Mesenchymal stem cell (in vitro differentiated cells and primary cell): ENCODE measurements at regions not wholly inside any gene's neighbourhood (a gene's known extent, or its start where the extent isn't known, plus 50 kb on each side); places are given as distances from the start of the nearest gene placed in this dataset.
A peak's percentile ranks its signal among the peaks of the same experiment; 100 is the strongest.

ENCODE experiments used
- DNase-seq: peaks from one replicate; pipeline ENCODE4 v3.0.0-alpha.2; 2013
- H2AFZ ChIP-seq: one replicate; pipeline ENCODE4 v1.6.1; 2013; ENCODE audit warnings: low read depth, mild to moderate bottlenecking, control low read depth, inconsistent platforms, low read length, moderate library complexity
- H2AK5ac ChIP-seq: 2 replicates; pipeline ENCODE4 v1.6.1; 2013; ENCODE audit warnings: low read length, moderate library complexity, mild to moderate bottlenecking, inconsistent platforms; ENCODE audit not compliant: severe bottlenecking
- H2BK120ac ChIP-seq: one replicate; pipeline ENCODE4 v1.6.1; 2013; ENCODE audit warnings: low read depth, mild to moderate bottlenecking, inconsistent platforms, low read length, moderate library complexity
- H2BK12ac ChIP-seq, 2 experiments: one replicate each; pipeline ENCODE4 v1.6.1; 2013; ENCODE audit warnings: inconsistent platforms in 2 of 2, low read length in 2 of 2, mild to moderate bottlenecking in 2 of 2, moderate library complexity in 2 of 2, control low read depth in 1 of 2
- H2BK15ac ChIP-seq: one replicate; pipeline ENCODE4 v1.6.1; 2013; ENCODE audit warnings: mild to moderate bottlenecking, low read depth, inconsistent platforms; ENCODE audit not compliant: poor library complexity, severe bottlenecking
- H2BK5ac ChIP-seq: 2 replicates; pipeline ENCODE4 v1.6.1; 2013; ENCODE audit warnings: low read depth, mild to moderate bottlenecking, low read length, control low read depth, inconsistent platforms; ENCODE audit not compliant: poor library complexity, severe bottlenecking
- H3K14ac ChIP-seq, 2 experiments: one replicate each; pipeline ENCODE4 v1.6.1; 2013; ENCODE audit warnings: inconsistent platforms in 2 of 2, low read length in 2 of 2, control low read depth in 1 of 2, mild to moderate bottlenecking in 1 of 2, moderate library complexity in 1 of 2
- H3K18ac ChIP-seq, 2 experiments: one replicate each; pipeline ENCODE4 v1.6.1; 2013; ENCODE audit warnings: inconsistent platforms in 2 of 2, low read length in 2 of 2, control low read depth in 1 of 2, low read depth in 1 of 2, mild to moderate bottlenecking in 1 of 2
- H3K23ac ChIP-seq, 2 experiments: one replicate each; pipeline ENCODE4 v1.6.1; 2013; ENCODE audit warnings: inconsistent platforms in 2 of 2, low read length in 2 of 2, mild to moderate bottlenecking in 2 of 2, moderate library complexity in 2 of 2, control low read depth in 1 of 2
- H3K27ac ChIP-seq: 2 replicates; pipeline ENCODE4 v1.5.1; 2013; ENCODE audit warnings: mild to moderate bottlenecking, moderate library complexity, low read length, control low read depth, inconsistent platforms; ENCODE audit not compliant: poor library complexity, severe bottlenecking
- H3K27me3 ChIP-seq, 2 experiments: 2 replicates each; pipeline versions ENCODE4 v1.6.1 to v1.7.0; 2013; ENCODE audit warnings: low read length in 2 of 2, mild to moderate bottlenecking in 2 of 2, moderate library complexity in 2 of 2, control low read depth in 1 of 2, inconsistent platforms in 1 of 2; ENCODE audit not compliant: control insufficient read depth in 1 of 2, insufficient read depth in 1 of 2
- H3K36me3 ChIP-seq, 2 experiments: 2 replicates each; pipeline versions ENCODE4 v1.6.1 to v1.7.0; 2013; ENCODE audit warnings: low read length in 2 of 2, control low read depth in 1 of 2, inconsistent platforms in 1 of 2, low read depth in 1 of 2, mild to moderate bottlenecking in 1 of 2; ENCODE audit not compliant: insufficient read depth in 2 of 2, control insufficient read depth in 1 of 2
- H3K4ac ChIP-seq, 2 experiments: one replicate each; pipeline ENCODE4 v1.6.1; 2013; ENCODE audit warnings: inconsistent platforms in 2 of 2, low read length in 2 of 2, mild to moderate bottlenecking in 2 of 2, moderate library complexity in 2 of 2, control low read depth in 1 of 2, low read depth in 1 of 2
- H3K4me1 ChIP-seq: 2 replicates; pipeline ENCODE4 v1.6.1; 2013; ENCODE audit warnings: low read depth, low read length, control low read depth; ENCODE audit not compliant: control insufficient read depth, insufficient read depth
- H3K4me2 ChIP-seq: 2 replicates; pipeline ENCODE4 v1.6.1; 2013; ENCODE audit warnings: low read length, mild to moderate bottlenecking, inconsistent platforms; ENCODE audit not compliant: poor library complexity, severe bottlenecking
- H3K4me3 ChIP-seq, 2 experiments: 2 replicates each; pipeline versions ENCODE4 v1.5.1 to v1.7.0; 2013; ENCODE audit warnings: low read length in 2 of 2, mild to moderate bottlenecking in 2 of 2, control low read depth in 1 of 2, low read depth in 1 of 2; ENCODE audit not compliant: insufficient read depth in 1 of 2
- H3K79me1 ChIP-seq: replicated peaks from 2 replicates; pipeline ENCODE4 v1.6.1; 2013; ENCODE audit warnings: mild to moderate bottlenecking, control low read depth, low read length, inconsistent platforms; ENCODE audit not compliant: poor library complexity, severe bottlenecking
- H3K9ac ChIP-seq: 2 replicates; pipeline ENCODE4 v1.7.0; 2013; ENCODE audit warnings: mild to moderate bottlenecking, low read length, moderate library complexity
- H3K9me3 ChIP-seq: 2 replicates; pipeline ENCODE4 v1.7.0; 2013; ENCODE audit warnings: mild to moderate bottlenecking, low read length; ENCODE audit not compliant: control insufficient read depth
- H4K8ac ChIP-seq: one replicate; pipeline ENCODE4 v1.6.1; 2013; ENCODE audit warnings: inconsistent platforms, mild to moderate bottlenecking, low read length, moderate library complexity
- H4K91ac ChIP-seq: one replicate; pipeline ENCODE4 v1.6.1; 2013; ENCODE audit warnings: mild to moderate bottlenecking, low read length, inconsistent platforms
- WGBS: methylation state at CpG from one replicate; pipeline ENCODE4 v1.1.7; 2013; ENCODE audit warnings: mixed read lengths; 5-methylcytosine and 5-hydroxymethylcytosine counted together

DNA sequence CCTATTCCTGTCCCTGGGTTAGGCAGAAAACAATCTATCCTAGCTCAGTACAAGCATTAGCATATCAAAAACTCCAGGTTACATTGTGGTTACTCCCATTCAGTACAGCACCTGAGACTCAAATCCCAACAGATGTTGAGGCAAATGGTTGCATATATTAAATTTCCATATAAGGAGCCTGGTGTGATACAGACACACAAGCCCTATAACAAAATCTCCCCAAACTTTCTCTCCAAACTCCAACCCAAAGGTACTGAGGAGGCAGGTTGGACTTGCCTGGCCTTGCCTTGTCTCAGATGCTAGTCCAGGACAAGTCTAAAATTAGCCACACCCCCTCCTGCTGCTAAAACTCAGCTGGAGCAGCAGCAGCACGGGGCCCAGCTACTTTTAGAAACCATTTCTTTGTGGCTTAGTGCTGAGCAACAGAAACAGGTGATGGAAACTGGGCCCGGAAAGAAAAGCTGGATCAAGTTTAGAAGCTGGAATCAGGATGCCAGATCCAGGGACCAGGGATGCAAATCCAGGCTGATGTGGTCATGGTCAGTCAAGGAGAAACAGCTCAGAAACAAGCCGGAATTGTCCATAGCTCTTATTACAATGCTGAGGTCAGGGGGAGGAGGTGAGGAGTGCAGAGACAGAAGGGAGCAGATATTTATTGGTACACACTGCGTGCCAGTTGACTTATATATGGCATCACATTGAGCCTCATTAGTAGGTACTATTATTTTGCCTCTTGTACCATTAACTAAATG lies 73.7 kb upstream of the AMOTL1 start:
- no peak overlapping the region for H2BK12ac ChIP-seq
- H2AK5ac ChIP-seq = no peak overlapping the region
- H3K9me3 ChIP-seq = no peaks in the 10 kb centered on the region
- H3K4me3 ChIP-seq = no peak overlapping the region
- no peak overlapping the region for H2AFZ ChIP-seq
- H3K36me3 ChIP-seq = no peaks in the 10 kb centered on the region
- no peak overlapping the region for H4K8ac ChIP-seq
- no peak overlapping the region for H2BK15ac ChIP-seq
- H4K91ac ChIP-seq = no peak overlapping the region
- WGBS = 78% methylated on average over 4 of the region's 4 CpGs
- no peak overlapping the region for H2BK120ac ChIP-seq
- no peak for DNase-seq
- H3K4me2 ChIP-seq = no peak overlapping the region
- no peak overlapping the region for H3K14ac ChIP-seq
- H3K4me1 ChIP-seq = peaks cover 3% of the 10 kb centered on the region
- no peak overlapping the region for H3K23ac ChIP-seq
- H3K79me1 ChIP-seq = no peaks in the 10 kb centered on the region
- H3K4ac ChIP-seq = no peak overlapping the region
- peak overlapping the region; percentile 40 for H2BK5ac ChIP-seq
- H3K9ac ChIP-seq = no peak overlapping the region
- no peaks in the 10 kb centered on the region for H3K27me3 ChIP-seq
- H3K18ac ChIP-seq = no peak overlapping the region
- H3K27ac ChIP-seq = no peak overlapping the region

DNA sequence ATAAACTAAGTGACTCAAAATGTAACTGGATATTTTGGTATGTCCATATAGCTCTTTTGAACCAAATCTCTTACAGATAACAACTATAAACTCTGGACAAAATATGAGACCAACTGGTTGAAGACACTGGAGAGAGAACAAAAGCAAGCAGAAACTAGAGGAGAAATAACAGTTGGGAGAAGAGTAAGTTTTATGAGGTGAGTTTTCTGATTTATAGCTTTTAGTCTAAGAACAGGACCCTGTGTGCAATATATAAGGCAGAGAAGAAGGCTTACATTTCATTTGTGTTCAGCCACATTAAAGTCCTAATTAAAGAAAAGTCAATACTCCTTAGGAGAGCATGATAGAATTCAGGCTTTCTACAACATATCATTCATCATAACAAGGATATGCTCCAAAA lies 71.0 kb upstream of the AMOTL1 start:
- Histone ChIP-seq H2BK15ac (no peak overlapping the region), H3K27me3 (no peaks in the 10 kb centered on the region), H3K23ac (no peak overlapping the region), H3K27ac (no peak overlapping the region), H3K79me1 (no peaks in the 10 kb centered on the region), H2BK5ac (no peak overlapping the region), H3K14ac (no peak overlapping the region), H2BK120ac (no peak overlapping the region), H3K4ac (no peak overlapping the region), H4K91ac (no peak overlapping the region), H3K4me3 (no peak overlapping the region), H2BK12ac (no peak overlapping the region), H3K9me3 (no peaks in the 10 kb centered on the region), H3K18ac (no peak overlapping the region), H2AFZ (no peak overlapping the region), H3K4me1 (peaks cover 3% of the 10 kb centered on the region), H3K4me2 (no peak overlapping the region), H3K36me3 (no peaks in the 10 kb centered on the region), H2AK5ac (no peak overlapping the region), H3K9ac (no peak overlapping the region), H4K8ac (no peak overlapping the region)
- DNase-seq = no peak

DNA sequence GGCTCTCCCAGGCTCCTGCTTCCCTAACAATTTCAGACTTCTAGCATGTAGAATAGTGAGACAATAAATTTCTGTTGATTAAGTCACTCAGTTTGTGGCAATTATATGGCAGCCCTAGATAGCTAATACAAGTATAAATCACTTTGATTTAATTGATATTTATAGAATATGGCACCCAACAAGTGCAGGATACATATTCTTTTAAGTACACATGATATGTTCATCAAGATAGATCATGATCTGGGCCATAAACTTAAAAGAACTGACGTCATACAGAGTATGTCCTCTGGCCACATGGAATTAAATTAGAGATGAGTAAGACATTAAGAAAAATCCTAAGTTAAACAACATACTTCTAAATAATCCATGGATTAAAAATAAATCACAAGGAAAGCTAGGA lies 67.5 kb upstream of the AMOTL1 start:
- Histone ChIP-seq H4K8ac (no peak overlapping the region), H2AFZ (no peak overlapping the region), H3K18ac (no peak overlapping the region), H3K4ac (no peak overlapping the region), H2AK5ac (no peak overlapping the region), H3K36me3 (no peaks in the 10 kb centered on the region), H3K9ac (no peak overlapping the region), H3K9me3 (no peaks in the 10 kb centered on the region), H3K4me1 (no peaks in the 10 kb centered on the region), H2BK12ac (no peak overlapping the region), H4K91ac (no peak overlapping the region), H3K27me3 (no peaks in the 10 kb centered on the region), H3K4me3 (no peak overlapping the region), H2BK5ac (no peak overlapping the region), H3K23ac (no peak overlapping the region), H3K79me1 (no peaks in the 10 kb centered on the region), H3K14ac (no peak overlapping the region), H2BK15ac (no peak overlapping the region), H2BK120ac (no peak overlapping the region), H3K4me2 (no peak overlapping the region), H3K27ac (no peak overlapping the region)
- WGBS = no CpG with 5 or more reads among the region's 1 CpG
- peak; percentile 32 for DNase-seq

DNA sequence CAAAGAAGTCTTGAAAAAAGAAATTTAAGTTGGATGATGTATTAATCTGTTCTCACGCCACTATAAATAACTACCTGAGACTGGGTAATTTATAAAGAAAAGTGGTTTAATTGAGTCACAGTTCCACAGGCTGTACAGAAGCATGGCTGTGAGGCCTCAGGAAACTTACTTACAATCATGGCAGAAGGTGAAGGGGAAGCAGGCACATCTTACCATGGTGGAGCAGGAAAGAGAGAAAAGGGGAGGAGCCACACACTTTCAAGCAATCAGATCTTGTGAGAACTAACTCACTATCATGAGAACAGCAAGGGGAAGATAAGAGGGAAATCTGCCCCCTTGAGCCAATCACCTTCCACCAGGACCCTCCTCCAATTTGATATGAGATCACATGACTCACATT lies 65.7 kb upstream of the AMOTL1 start:
- Histone ChIP-seq H3K4ac (no peak overlapping the region), H2BK5ac (no peak overlapping the region), H3K27me3 (no peaks in the 10 kb centered on the region), H3K14ac (no peak overlapping the region), H3K4me2 (no peak overlapping the region), H3K4me1 (no peaks in the 10 kb centered on the region), H2AK5ac (no peak overlapping the region), H3K23ac (no peak overlapping the region), H4K8ac (no peak overlapping the region), H3K9ac (no peak overlapping the region), H3K4me3 (no peak overlapping the region), H3K27ac (no peak overlapping the region), H3K79me1 (no peaks in the 10 kb centered on the region), H2BK15ac (no peak overlapping the region), H3K9me3 (no peaks in the 10 kb centered on the region), H2AFZ (no peak overlapping the region), H2BK120ac (peak overlapping the region; percentile 49), H3K36me3 (no peaks in the 10 kb centered on the region), H3K18ac (no peak overlapping the region), H2BK12ac (no peak overlapping the region), H4K91ac (no peak overlapping the region)
- DNase-seq = no peak
- WGBS = 100% methylated on average over 1 of the region's 1 CpG
